ENCODE measurements at regions not wholly inside any gene's neighbourhood (a gene's known extent, or its start where the extent isn't known, plus 50 kb on each side); places are given as distances from the start of the nearest gene placed in this dataset.
"Not testable (repeated sequence)": the region's sequence is repeated elsewhere in the genome, so short reads cannot be mapped to it uniquely, and the experiment has no call there.

DNA sequence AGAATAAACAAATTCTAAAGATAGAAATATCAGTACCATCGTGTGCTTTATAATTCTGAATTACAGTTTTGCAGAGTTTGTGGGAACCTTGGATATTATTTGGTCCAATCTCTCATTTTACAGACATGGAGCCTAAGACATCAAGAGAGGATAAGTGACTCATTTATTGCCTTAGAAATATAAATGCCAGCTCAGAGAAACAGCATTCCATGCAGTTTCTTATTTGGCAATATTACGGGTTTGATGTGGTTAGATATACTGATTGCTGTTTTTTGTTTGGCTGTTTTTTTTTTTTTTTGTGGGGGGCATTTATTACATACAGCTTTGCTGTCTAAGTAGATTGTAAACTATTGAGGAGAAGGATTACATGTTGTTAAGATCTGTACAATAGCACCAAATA lies 1241.1 kb upstream of the LRRTM1 start:
- DNase-seq (ENCODE audit: low spot score), result no peak

DNA sequence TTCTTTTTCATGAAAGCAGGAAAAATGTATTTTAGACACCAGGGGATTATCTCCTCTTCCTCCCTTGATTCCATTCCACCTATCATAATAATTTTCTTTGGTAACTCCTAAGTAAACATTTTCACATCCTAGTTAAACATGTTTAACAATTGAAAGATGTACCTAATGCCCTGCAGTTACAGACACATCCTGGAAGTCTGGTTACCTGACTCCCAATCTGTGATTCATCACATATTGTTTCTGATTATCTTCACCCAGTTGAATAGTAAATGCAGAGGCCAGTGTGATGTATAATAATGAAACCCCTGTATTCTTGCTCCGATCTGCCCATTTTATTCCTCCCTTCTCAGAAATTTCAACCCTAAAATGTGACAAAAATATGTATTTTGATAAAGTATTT lies 1237.6 kb upstream of the LRRTM1 start:
- DNase-seq (ENCODE audit: low spot score), result no peak

DNA sequence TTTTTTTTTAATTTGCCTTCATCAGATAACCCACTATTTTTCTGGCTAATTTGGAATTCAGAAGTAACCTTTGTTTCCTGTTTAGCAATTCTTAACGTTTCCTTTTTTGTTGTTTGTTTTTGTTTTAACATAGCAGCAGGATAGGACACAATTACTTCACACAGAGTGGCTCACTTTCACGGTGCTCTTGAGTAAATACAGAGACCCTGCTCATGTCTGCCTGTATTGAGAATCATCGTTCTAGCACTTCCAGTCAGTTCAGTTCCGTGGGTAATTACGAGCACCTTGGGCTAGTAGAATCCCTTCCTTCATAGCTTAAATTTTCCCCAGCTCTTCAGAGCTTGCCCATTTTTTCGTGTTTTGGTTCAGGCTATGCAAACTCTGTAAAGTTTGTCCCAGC lies 1225.4 kb upstream of the LRRTM1 start:
- DNase-seq (ENCODE audit: low spot score), result no peak

DNA sequence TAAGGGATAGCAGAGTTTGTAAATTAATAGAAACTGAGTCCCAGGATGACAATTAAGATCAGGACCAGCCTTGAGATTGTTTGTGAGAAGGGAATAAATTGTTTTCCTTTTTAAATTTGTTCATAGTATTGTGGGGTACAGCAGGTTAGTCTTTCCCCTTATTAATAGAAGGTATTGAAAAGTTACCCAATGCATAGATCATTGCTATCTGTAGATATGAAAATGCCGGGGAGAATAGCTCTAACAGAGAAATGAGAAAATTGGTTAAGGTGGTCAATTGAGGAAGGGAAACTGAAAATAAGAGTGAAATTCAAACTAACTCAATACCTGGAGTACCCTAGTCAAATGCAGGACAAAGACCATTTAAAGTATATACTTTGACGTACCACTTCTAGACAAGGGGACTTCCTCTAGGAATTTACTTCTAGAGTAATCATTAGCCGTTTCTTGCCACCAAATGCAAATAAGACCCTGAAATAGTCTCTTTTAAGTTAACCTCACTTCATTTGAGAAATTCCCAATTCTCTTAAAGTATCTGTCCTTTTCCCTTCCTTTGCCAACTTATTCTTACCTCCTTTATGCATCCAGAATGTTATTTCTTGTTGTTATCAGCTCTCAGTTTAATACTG lies 1224.4 kb upstream of the LRRTM1 start:
- no peak for DNase-seq (ENCODE audit: low spot score)

DNA sequence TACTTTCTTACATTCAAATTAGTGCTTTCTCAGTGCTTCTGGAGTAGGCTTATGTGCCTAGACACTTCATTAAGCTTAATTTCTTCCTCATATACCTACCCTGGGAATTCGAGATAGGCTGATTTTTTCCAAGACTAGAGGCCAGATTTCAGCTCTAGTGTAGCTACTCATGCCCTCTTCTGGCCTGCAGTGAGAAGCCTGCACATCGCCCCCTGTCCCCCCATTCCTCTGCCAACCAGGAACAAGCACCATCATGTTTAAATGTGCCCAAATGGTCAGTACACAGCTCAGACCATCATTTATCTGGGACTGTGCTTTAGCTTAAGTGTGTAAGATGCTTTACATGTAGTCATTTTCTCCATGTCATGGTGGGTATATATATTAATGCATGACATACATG lies 1218.8 kb upstream of the LRRTM1 start:
- no peak for DNase-seq (ENCODE audit: low spot score)

DNA sequence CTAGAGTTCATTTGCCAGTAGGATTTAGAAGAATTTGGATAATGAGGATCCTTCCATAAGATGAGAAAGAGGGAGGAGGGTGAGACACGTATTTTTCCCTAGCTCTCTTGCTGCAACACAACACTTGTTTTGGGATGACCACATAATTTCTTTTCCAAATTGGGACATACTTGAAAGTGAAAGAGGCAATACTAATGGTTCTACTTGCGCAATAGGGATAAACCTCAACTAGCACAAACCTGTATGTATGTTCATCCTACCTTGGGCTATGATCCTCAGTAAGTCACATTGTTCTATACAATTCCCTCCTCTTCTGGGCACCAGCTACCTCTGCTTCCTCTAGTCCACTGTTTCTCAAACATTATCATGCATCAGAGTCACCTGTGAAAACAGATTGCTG lies 1208.8 kb upstream of the LRRTM1 start:
- no peak for DNase-seq (ENCODE audit: low spot score)

DNA sequence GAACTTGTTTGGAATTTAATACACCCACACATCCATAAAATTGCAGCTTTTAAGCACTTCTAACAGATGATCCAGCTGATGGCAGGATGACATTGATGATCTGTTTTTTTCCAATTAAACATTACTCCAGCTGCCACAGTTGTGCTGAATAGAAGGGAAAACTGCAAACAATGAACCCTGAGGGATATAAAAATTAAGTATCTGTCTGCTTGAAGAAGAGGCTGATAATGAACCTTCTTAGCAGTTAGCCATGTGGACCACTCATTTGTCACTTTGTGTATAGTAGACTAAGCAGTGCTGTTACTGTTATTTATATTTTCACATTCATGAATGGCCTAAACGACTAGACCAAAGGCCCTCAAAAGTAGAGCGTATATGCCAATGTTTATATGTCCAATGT lies 1201.0 kb upstream of the LRRTM1 start:
- DNase-seq (ENCODE audit: low spot score), result no peak

DNA sequence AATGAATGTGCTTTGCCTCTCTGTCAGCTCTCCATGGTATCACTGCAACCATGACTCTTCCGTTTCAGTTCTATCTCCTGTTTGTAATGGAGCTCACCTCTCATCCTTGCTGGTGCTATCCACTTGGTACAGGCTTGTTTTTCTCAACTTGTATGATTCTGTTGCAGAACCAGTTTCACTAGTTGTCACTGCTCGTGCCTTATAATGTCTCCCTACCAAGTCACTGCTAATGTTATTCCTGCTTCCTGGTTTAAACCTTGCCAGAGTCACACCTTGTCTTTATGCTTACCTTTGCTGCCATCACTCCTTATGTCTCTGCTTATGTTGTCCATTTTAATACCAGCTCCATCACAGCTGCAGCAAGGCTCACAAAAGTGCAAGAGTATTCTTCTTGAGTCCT lies 1191.0 kb upstream of the LRRTM1 start:
- no peak for DNase-seq (ENCODE audit: low spot score)

DNA sequence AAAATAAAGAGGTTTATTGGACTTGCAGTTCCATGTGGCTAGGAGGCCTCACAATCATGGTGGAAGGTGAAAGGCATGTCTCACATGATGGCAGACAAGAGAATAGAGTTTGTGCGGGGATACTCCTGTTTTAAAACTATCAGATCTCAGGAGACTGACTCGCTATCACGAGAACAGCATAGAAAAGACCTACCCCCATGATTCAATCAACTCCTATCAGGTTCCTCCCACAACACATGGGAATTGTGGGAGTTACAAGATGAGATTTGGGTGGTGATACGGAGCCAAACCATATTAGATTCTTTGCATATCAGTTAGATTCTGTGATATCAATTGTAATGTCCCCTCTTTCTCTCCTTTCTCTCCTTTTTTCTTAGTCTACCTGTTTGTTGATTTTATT lies 1178.7 kb upstream of the LRRTM1 start:
- DNase-seq (ENCODE audit: low spot score), result no peak

DNA sequence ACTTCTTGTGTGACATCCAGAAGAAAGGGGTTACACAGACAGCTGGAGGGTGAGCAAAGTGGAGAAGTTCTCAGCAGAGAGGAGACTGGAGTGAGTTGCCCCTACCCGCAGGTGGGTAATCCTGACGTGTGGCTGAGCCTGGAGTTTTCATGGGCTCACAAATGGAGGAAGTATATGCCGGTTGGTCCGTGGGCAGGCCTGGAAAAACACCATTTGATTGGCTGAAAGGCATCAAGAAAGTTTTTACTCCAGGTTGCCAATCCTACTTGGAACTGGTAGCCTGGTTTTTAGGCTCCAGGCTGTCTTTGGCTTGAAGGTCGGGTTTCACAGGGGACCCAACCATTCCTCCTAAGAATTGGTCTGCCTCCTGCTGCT lies 1177.4 kb upstream of the LRRTM1 start:
- DNase-seq (ENCODE audit: low spot score), result no peak

DNA sequence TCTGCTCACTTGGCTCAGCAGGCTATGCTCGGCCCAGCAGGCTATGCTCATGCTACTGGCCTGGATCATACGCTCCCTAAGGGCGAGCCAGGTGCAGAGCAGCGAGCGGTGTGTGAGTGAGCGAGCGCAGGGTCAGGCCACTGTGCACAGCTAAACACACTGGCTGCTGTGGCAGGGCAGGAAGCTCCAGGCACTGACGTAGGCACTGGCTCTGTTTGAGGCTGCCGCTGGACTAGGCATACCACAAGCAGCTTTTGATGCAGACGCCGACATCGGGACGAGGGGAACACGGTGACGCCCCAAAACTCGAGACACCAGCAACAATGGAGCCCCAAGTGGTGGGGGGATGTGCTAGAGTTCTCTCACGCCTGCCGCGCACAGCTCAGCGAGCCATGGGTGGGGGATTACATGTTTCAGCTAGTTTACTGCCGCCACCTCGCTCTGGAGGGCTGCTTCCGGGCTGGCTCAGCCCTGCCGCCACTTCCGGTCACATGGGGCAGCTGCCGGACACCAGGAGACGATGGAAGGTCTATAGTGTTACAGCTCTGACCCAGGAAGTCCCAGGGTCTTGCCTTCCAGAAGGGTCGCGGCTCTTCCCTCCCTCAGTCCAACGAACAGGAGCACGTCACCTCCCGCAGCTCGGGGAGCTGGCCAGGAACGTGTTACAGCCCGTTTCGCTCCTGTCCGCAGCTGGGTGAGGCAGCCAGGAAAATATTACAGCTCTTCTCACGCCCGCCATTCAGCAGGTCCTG lies 1176.9 kb upstream of the LRRTM1 start:
- DNase-seq (ENCODE audit: low spot score), result no peak

DNA sequence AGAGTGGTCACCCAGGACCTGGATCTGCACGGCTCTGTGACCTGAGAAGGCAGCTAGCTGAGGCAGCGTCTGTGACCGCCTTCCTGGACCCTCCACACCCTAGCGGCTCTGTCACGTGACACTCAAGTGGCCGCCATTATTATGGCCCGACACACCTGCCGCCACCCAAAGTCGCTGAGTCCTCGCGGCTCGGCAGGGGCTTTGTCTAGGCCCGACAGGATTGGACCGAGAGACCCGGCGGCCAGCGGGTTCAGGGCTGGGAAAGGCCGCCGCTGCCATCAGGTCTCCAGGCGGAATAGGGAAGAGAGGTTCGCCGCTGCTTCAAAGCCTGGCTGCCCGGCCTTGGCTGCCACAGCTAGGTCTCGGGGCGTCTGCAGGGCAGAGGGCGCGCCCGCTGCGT lies 1162.5 kb upstream of the LRRTM1 start:
- no peak for DNase-seq (ENCODE audit: low spot score)

DNA sequence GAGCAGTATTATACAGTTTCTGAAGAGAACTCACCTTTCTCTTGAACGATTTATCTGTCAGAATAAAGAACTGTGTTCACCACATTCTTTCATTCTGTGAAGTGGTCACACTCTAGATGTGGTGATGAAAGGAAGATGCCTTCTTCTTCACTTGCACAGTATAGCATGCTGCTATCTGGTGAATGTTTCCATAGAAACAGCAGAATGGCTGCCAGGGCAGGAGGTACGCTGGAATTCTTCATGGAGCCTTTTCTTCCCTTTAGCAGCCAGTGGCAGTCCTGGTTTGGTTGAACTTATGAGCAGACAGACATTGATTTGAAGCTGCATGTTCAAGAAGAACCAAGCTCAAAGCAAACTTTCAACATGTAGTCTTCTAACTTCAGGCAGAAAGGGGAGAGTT lies 1157.9 kb upstream of the LRRTM1 start:
- DNase-seq (ENCODE audit: low spot score), result no peak

DNA sequence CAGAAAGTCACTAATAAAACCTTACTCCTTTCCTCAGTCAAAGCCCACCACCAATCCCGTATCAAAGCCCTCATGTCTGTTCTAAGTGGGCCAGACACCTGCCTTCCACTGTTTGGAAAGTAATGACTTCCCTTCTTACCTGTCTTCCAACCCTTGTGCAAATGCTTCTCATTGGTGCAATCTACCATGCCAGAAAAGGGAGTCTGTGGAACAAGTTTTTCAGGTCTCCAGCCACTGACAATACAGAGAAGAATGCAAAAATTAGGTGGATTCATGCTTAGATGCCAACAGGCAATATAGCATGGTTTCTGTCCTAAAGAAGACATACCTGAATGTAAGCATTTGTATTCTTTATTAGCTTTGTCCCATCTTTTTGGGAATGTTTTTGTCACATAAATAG lies 1140.6 kb upstream of the LRRTM1 start:
- DNase-seq (ENCODE audit: low spot score), result no peak

DNA sequence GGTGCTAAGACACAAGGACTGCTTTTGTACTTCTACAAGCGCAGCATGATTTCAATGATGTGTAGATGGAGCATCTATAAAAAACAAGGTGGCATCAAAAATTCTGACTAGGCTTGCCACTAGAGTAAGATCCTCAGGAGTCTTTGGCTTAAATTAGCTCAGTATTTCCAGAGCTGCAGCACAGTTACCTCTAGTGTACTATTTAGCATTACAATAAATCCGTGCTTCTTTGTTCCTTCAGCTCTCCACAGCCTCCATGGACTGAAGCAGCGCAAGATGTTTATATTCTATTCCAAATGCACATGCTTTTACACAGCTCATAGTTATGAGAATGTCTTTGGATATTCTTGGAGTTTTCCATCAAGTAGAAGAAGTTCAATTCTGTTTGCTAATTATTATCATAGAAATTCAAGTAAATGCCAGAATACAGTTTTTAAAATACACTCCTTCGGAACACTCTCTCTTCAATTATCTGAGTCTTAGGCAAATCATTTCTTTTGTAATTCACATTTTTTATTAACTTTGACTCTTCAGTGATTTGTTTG lies 1133.0 kb upstream of the LRRTM1 start:
- no peak for DNase-seq (ENCODE audit: low spot score)

DNA sequence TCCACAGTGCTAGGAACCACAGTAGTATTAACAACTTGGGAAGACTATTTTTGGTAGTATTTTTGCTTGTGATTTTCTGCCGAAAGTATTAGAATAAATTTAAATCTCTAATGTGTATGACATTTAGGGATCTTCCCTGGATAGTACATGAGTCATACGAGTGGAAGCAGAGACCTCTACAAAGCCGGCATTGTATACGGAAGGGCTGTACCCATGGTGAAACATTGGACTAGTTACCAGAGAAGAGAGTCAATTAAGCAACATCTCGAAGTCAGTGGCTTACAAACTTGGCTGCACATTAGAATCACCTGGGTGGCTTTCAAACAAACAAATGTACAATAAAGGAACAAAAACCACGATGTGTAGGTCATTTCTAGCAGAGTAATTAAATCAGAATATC lies 1131.7 kb upstream of the LRRTM1 start:
- DNase-seq (ENCODE audit: low spot score), result no peak

DNA sequence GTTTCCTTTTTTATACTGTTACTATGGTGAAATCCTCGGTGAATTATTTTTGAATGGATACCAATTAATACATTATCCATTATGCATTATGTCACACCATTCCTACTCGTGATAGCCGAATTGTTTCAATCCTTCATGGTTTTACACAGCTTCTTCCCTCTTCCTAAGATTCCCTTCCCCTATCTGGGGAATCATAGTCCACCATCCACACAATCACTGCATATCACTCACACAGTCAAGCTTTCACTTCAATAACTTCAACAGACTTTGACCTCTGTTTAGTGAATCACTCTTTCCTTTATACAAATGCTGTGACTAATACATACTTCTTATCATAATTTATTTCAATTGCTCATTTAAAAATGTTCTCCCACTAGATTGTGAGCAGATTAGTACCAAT lies 1108.1 kb upstream of the LRRTM1 start:
- DNase-seq (ENCODE audit: low spot score), result no peak

DNA sequence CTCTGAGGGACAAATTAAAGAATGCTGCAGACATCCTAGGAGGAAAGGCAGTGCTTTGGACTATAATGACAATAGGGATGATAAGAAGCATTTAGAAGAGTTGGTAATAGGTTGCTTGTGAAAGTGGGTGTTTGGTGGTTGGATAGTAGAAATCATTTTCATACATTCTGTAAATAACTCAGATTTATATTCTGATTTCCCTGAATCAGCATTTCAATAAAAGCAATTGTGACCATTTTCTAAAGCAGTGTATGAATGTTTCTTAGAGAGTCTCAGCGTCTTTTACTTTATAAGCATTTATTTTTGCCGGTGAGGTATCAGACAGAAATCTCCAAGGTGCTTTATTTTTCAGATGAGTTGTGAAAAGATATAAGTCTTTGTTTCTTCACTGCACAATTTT lies 1099.0 kb upstream of the LRRTM1 start:
- no peak for DNase-seq (ENCODE audit: low spot score)

DNA sequence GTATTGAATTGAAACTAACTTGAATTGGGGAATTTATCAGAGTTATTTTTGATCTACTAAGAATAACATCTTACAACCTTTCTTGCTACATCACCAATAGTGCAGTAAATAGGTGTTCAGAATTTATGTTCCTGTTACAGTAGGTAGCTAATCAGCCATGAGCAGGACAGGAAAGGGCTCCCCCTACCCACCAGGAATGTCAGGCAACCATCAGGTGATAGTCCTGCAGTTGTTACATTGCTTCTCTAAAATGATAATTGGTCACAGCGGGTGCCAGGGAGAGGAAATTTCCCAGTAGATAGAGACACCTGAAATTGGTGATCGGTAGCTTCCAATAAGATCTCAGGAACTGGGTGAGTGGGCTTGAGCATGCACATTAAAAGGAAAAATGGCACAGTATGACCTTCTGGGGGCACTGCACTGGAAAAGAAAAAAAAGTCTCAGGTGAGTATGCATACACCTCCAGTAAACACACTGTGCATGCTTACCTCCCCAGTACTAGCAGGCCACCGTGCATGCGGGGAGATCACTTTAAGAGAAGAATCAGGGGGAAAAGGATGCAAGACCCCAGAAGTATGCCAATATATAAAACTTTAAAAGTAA lies 1092.0 kb upstream of the LRRTM1 start:
- DNase-seq (ENCODE audit: low spot score), result no peak

DNA sequence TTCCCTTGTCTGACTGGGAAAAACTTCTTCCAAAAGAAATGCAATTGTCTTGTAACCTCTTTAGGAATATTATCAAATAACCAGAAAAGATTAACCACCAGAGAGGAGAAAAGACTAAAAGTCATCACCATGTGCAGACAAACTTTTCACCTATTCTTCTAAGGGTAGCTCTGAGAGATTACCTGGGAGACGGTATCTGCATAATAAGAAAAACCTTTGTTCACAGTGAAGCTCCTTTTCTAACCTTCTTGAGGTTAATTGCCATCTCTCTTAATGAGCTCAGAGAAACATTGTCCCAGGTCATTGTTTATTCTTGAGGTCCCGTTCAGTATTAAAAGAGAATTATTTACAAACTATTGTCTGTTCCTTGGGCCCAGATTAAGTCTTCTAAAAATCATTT lies 1091.2 kb upstream of the LRRTM1 start:
- DNase-seq (ENCODE audit: low spot score), result no peak

DNA sequence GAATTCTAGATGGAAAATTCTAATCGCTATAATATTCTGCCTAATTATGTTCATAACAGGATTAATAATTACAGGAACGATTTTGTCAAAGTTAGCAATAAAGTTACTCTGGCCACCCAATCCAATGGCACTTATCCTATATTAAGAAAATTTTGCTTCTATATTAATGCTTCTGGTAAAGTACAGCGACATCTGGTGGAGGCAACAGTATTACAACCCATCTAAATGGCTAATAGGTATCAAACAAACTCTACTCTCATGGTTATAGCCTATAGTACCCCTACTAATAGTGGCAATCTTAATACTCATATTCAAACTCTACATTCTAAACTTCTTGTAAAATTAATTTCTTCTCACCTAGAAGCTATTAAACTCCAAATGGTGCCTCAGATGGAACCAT lies 1084.7 kb upstream of the LRRTM1 start:
- DNase-seq (ENCODE audit: low spot score), result no peak

DNA sequence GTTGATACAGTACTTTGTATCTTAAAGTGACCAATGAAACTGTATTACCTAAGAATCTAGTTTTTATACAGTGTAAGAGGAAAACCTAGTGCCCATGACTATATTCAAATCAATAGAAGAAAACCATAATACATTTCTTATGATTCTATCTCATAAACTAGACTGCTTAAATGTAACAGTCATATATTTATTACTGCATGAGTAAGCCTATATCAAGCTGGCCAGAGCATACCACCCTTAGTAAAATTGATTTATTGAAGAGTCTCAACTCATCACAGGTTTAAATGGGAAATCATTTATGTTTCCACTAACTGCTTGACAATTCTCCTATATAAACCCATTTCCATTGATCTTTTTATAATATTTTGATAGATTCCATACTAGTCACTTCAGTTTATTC lies 1059.2 kb upstream of the LRRTM1 start:
- no peak for DNase-seq (ENCODE audit: low spot score)

DNA sequence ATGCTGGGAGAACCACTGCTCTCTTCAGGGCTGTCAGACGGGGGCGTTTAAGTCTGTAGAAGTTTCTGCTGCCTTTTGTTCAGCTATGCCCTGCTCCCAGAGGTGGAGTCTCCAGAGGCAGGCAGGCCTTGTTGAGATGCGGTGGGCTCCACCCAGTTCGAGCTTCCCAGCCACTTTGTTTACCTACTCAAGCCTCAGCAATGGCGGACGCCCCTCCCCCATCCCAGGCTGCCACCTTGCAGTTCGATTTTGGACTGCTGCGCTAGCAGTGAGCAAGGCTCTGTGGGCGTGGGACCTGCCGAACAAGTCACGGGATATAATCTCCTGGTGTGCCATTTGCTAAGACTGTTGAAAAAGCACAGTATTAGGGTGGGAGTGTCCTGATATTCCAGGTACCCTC lies 1057.9 kb upstream of the LRRTM1 start:
- not testable (repeated sequence) for DNase-seq (ENCODE audit: low spot score)

DNA sequence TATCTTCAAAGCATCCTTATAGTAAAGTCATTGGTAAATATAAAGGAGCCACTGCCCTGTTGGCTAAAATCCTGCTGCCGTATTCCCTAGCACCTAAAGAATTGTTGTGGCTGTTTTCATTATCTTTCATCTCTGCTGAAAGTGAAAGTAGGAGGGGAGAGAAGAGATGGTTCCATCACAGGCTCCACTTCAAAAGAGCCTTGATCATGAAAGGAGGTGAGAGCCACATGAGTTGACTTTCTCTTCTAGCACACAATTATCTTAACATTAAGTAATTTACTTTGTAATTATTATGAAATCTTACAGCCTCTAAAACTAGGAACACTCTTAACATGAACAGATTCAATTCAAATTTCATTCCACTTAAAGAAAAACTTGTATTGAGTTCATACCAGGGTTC lies 1050.9 kb upstream of the LRRTM1 start:
- no peak for DNase-seq (ENCODE audit: low spot score)
